CD4-positive, alpha-beta T cell (primary cell): ENCODE measurements at regions not wholly inside any gene's neighbourhood (a gene's known extent, or its start where the extent isn't known, plus 50 kb on each side); places are given as distances from the start of the nearest gene placed in this dataset.

ENCODE experiments used
- ATAC-seq: fragments of 200-7000 bp; cut with Tn5 transposase; one replicate; pipeline ENCODE4 v1.10.0; 2022; ENCODE audit warnings: mild to moderate bottlenecking; ENCODE audit not compliant: poor library complexity
- CTCF ChIA-PET: fragments of 350-600 bp; sonication (Branson Sonifier 250); formaldehyde crosslinking; loops from one replicate; lab custom pipeline; 2021; ENCODE audit warnings: antibody characterized with exemption, inconsistent platforms; lab: Charles Lee
- POLR2A ChIA-PET: fragments of 350-600 bp; sonication (Branson Sonifier 250); formaldehyde crosslinking; loops from one replicate; lab custom pipeline; 2021; ENCODE audit warnings: antibody characterized with exemption, inconsistent platforms; lab: Charles Lee
- DNase-seq, 14 experiments: peaks; one replicate each; pipeline ENCODE4 v3.0.0-alpha.2; 2013 to 2020; ENCODE audit warnings: mixed read lengths in 2 of 14
- H3K27ac ChIP-seq, 2 donors: one replicate each; pipeline versions ENCODE4 v1.5.1 to v1.7.0; 2013; ENCODE audit warnings: low read length in 2 of 2, low read depth in 1 of 2, mild to moderate bottlenecking in 1 of 2
- H3K27me3 ChIP-seq, 2 experiments: 1 replicate in 1 of 2; 2 replicates in 1 of 2; pipeline versions ENCODE4 v1.6.1 to v1.7.0; 2013; ENCODE audit warnings: low read length in 2 of 2, control low read depth in 1 of 2, mild to moderate bottlenecking in 1 of 2, moderate library complexity in 1 of 2; ENCODE audit not compliant: insufficient read depth in 2 of 2, control insufficient read depth in 1 of 2
- H3K36me3 ChIP-seq: one replicate; pipeline ENCODE4 v1.6.1; 2013; ENCODE audit warnings: low read length, control low read depth; ENCODE audit not compliant: insufficient read depth
- H3K4me1 ChIP-seq: one replicate; pipeline ENCODE4 v1.6.1; 2013; ENCODE audit warnings: low read length, control low read depth; ENCODE audit not compliant: insufficient read depth
- H3K4me3 ChIP-seq: one replicate; pipeline ENCODE4 v1.5.1; 2013; ENCODE audit warnings: mild to moderate bottlenecking, low read length, moderate library complexity
- H3K9me3 ChIP-seq, 2 experiments: 1 replicate in 1 of 2; 2 replicates in 1 of 2; pipeline versions ENCODE4 v1.6.1 to v1.7.0; 2013; ENCODE audit warnings: low read length in 2 of 2, mild to moderate bottlenecking in 2 of 2, control low read depth in 1 of 2, moderate library complexity in 1 of 2; ENCODE audit not compliant: control insufficient read depth in 1 of 2, insufficient read depth in 1 of 2
- H3K27ac Mint-ChIP-seq: one replicate; pipeline ENCODE4 v1.8.0; 2020; ENCODE audit warnings: mixed read lengths
- H3K27me3 Mint-ChIP-seq: one replicate; pipeline ENCODE4 v1.8.0; 2021; ENCODE audit warnings: mixed read lengths
- H3K36me3 Mint-ChIP-seq: one replicate; pipeline ENCODE4 v1.8.0; 2021; ENCODE audit warnings: low read depth, mixed read lengths
- H3K4me1 Mint-ChIP-seq: one replicate; pipeline ENCODE4 v1.8.0; 2021; ENCODE audit warnings: low read depth, mixed read lengths
- H3K4me3 Mint-ChIP-seq: one replicate; pipeline ENCODE4 v1.8.0; 2020; ENCODE audit warnings: mild to moderate bottlenecking, mixed read lengths
- H3K9me3 Mint-ChIP-seq: one replicate; pipeline ENCODE4 v1.8.0; 2020; ENCODE audit warnings: mixed read lengths
- intact Hi-C, 2 experiments: fragments of 100-400 bp; cut with DNase I in 1 of 2; cut with micrococcal nuclease in 1 of 2; formaldehyde crosslinking; loops; one replicate each; pipeline versions ENCODE4 v1.15.1 to v1.9.0; 2023 to 2025; cut with DNase I, micrococcal nuclease
- TF ChIP-seq, protein P1 (sequence below): fragments of 200-600 bp; IDR thresholded peaks from one replicate; pipeline ENCODE4 v1.8.0; 2022; ENCODE audit warnings: antibody characterized with exemption, mild to moderate bottlenecking

DNA sequence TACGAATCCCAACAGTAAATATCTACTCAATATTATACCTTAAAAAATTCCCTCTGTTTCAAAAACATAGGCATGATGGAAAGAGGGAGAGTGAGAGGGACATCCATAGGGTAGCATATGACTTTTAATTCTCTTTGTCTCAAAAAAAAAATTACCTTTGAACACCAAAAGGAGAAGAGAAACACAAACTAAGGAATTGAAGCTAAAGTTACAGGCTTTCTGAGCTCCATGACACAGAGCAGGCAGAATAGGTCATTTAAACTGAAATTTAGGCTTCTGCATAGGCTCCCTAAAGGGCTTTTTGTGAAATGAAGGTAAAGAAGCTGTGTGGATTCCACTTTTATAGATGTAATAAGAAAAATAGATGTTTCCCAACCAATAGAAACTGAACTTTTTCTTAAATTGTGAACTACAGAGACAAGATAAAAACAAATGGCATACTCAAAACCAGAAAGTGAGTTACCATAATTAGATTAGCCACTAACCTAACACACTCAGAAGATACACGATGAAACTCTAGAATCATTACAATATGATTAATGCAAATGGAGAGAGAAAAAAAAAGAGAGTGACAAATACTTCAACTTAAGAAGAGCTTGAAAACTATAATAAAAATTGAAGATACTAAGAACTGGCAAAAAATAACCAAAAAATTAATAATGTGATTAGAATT lies 584.6 kb downstream of the GABRG1 start:
- no peaks in the 10 kb centered on the region for H3K36me3 Mint-ChIP-seq
- Histone ChIP-seq H3K27me3 (no peaks in the 10 kb centered on the region), H3K4me1 (no peaks in the 10 kb centered on the region), H3K4me3 (no peak overlapping the region), H3K27ac (no peak overlapping the region), H3K36me3 (no peaks in the 10 kb centered on the region), H3K9me3 (no peaks in the 10 kb centered on the region)
- TF ChIP-seq, protein P1, sequence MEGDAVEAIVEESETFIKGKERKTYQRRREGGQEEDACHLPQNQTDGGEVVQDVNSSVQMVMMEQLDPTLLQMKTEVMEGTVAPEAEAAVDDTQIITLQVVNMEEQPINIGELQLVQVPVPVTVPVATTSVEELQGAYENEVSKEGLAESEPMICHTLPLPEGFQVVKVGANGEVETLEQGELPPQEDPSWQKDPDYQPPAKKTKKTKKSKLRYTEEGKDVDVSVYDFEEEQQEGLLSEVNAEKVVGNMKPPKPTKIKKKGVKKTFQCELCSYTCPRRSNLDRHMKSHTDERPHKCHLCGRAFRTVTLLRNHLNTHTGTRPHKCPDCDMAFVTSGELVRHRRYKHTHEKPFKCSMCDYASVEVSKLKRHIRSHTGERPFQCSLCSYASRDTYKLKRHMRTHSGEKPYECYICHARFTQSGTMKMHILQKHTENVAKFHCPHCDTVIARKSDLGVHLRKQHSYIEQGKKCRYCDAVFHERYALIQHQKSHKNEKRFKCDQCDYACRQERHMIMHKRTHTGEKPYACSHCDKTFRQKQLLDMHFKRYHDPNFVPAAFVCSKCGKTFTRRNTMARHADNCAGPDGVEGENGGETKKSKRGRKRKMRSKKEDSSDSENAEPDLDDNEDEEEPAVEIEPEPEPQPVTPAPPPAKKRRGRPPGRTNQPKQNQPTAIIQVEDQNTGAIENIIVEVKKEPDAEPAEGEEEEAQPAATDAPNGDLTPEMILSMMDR, result no peak
- no peaks in the 10 kb centered on the region for H3K27me3 Mint-ChIP-seq
- ChIA-PET CTCF (no interaction called here), POLR2A (no interaction called here)
- intact Hi-C loops, result no loop called here
- DNase-seq (no peak), ATAC-seq (no peak)
- no peak overlapping the region for H3K4me3 Mint-ChIP-seq
- peaks cover 13% of the 10 kb centered on the region for H3K9me3 Mint-ChIP-seq
- H3K4me1 Mint-ChIP-seq, result no peaks in the 10 kb centered on the region
- no peak overlapping the region for H3K27ac Mint-ChIP-seq

- H3K36me3 ChIP-seq, result no peaks in the 10 kb centered on the region
- no peaks in the 10 kb centered on the region for H3K27me3 ChIP-seq
- ChIA-PET POLR2A (no interaction called here), CTCF (no interaction called here)
- Mint-ChIP-seq H3K27ac (no peak overlapping the region), H3K36me3 (no peaks in the 10 kb centered on the region), H3K9me3 (peaks cover 4% of the 10 kb centered on the region), H3K27me3 (no peaks in the 10 kb centered on the region), H3K4me3 (no peak overlapping the region), H3K4me1 (no peaks in the 10 kb centered on the region)
- ATAC-seq (no peak), DNase-seq (no peak)
- H3K27ac ChIP-seq, result no peak overlapping the region
- intact Hi-C loops, result loop anchor here in 1 of 2 experiments (5.0 kb wide), 1 partner anchor 63 kb away; no protein-coding TSS in a partner anchor
- TF ChIP-seq, protein P1, result no peak
- no peak overlapping the region for H3K4me3 ChIP-seq
- H3K4me1 ChIP-seq, result no peaks in the 10 kb centered on the region
- peaks cover 0 to 17% of the 10 kb centered on the region in 2 experiments for H3K9me3 ChIP-seq
Measured at GRCh38 chr4:45530498-45530897, 593.4 kb downstream of the GABRG1 start.

DNA sequence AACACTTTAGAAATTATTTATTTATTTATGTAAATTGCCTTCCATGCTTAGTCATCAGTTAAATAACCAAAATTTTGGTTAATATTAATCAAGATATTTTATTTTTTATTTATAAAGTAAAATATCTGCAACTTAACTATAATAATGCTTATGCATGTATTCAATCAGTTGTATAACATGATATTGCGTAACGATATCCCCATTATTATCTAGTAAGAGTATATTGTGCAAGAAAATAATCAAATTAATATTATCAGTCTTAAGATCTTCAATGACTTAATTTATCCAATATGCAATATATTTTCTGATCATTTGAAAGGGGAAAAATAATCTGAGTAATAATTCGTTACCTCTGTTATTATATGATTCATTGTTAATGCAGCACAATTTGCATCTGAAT lies 596.7 kb downstream of the GABRG1 start:
- TF ChIP-seq, protein P1, result no peak
- Histone ChIP-seq H3K27me3 (no peaks in the 10 kb centered on the region), H3K4me1 (no peaks in the 10 kb centered on the region), H3K9me3 (peaks cover 0 to 20% of the 10 kb centered on the region in 2 experiments), H3K36me3 (no peaks in the 10 kb centered on the region), H3K27ac (no peak overlapping the region), H3K4me3 (no peak overlapping the region)
- ATAC-seq, result no peak
- Mint-ChIP-seq H3K27me3 (no peaks in the 10 kb centered on the region), H3K4me3 (no peak overlapping the region), H3K9me3 (peaks cover 6% of the 10 kb centered on the region), H3K36me3 (no peaks in the 10 kb centered on the region), H3K27ac (no peak overlapping the region), H3K4me1 (no peaks in the 10 kb centered on the region)
- intact Hi-C loops, result no loop called here
- DNase-seq, result no peak
- ChIA-PET POLR2A (no interaction called here), CTCF (no interaction called here)
